Loucy (cell line): ENCODE measurements at regions not wholly inside any gene's neighbourhood (a gene's known extent, or its start where the extent isn't known, plus 50 kb on each side); places are given as distances from the start of the nearest gene placed in this dataset.

Experiments used
- H2AFZ ChIP-seq: fragments of 200-600 bp; sonication (generic); 2 replicates; pipeline ENCODE4 v1.6.0; 2016; ENCODE audit warnings: antibody characterized with exemption, mild to moderate bottlenecking, low read length, moderate library complexity
- H3F3A ChIP-seq: fragments of 200-600 bp; 2 replicates; pipeline ENCODE4 v1.6.0; 2016; ENCODE audit warnings: antibody characterized with exemption, low read depth, mild to moderate bottlenecking
- H3K27me3 ChIP-seq: fragments of 200-600 bp; sonication (generic); 2 replicates; pipeline ENCODE4 v1.6.1; 2014; ENCODE audit warnings: low read length, mild to moderate bottlenecking; ENCODE audit not compliant: insufficient read depth, poor library complexity, severe bottlenecking
- H3K36me3 ChIP-seq: fragments of 200-600 bp; sonication (generic); 2 replicates; pipeline ENCODE4 v1.6.1; 2016; ENCODE audit warnings: low read length; ENCODE audit not compliant: insufficient read depth
- H3K4me1 ChIP-seq: fragments of 200-600 bp; sonication (generic); 2 replicates; pipeline ENCODE4 v1.5.1; 2014; ENCODE audit warnings: low read length, mild to moderate bottlenecking; ENCODE audit not compliant: insufficient read depth, poor library complexity, severe bottlenecking
- H3K4me2 ChIP-seq: fragments of 200-600 bp; sonication (generic); 2 replicates; pipeline ENCODE4 v1.6.0; 2014; ENCODE audit warnings: antibody characterized with exemption, low read length, low read depth, mild to moderate bottlenecking; ENCODE audit not compliant: poor library complexity, severe bottlenecking
- H3K4me3 ChIP-seq: fragments of 200-600 bp; sonication (generic); 2 replicates; pipeline ENCODE4 v1.5.1; 2014; ENCODE audit warnings: low read length, mild to moderate bottlenecking, mixed read lengths; ENCODE audit not compliant: poor library complexity, severe bottlenecking
- H3K79me2 ChIP-seq: fragments of 200-600 bp; sonication (generic); 2 replicates; pipeline ENCODE4 v1.6.1; 2014; ENCODE audit warnings: low read length; ENCODE audit not compliant: insufficient read depth
- H3K9ac ChIP-seq: fragments of 200-600 bp; sonication (generic); 2 replicates; pipeline ENCODE4 v1.6.0; 2014; ENCODE audit warnings: mild to moderate bottlenecking, low read depth, low read length, moderate library complexity; ENCODE audit not compliant: poor library complexity, severe bottlenecking
- H3K9me2 ChIP-seq: fragments of 200-600 bp; sonication (generic); replicated peaks from 2 replicates; pipeline ENCODE4 v1.6.1; 2016; ENCODE audit warnings: low read depth, low read length, mixed read lengths
- H3K9me3 ChIP-seq: fragments of 200-600 bp; sonication (generic); 2 replicates; pipeline ENCODE4 v1.6.1; 2014; ENCODE audit warnings: mild to moderate bottlenecking, antibody characterized with exemption, low read length, low read depth; ENCODE audit not compliant: insufficient read depth
- H4K20me1 ChIP-seq: fragments of 200-600 bp; sonication (generic); 2 replicates; pipeline ENCODE4 v1.6.0; 2014; ENCODE audit warnings: antibody characterized with exemption, low read length, mild to moderate bottlenecking; ENCODE audit not compliant: insufficient read depth, poor library complexity, severe bottlenecking
- EZH2phosphoT487 ChIP-seq: fragments of 200-600 bp; IDR thresholded peaks from 2 replicates; pipeline ENCODE4 v1.6.1; 2018; ENCODE audit warnings: antibody characterized with exemption, mild to moderate bottlenecking, moderate library complexity, borderline replicate concordance
- TF ChIP-seq, protein P1 (sequence below): fragments of 200-600 bp; sonication (generic); conservative IDR thresholded peaks from 2 replicates; pipeline ENCODE4 v1.5.1; 2014; ENCODE audit warnings: mild to moderate bottlenecking, antibody characterized with exemption, low read length

DNA sequence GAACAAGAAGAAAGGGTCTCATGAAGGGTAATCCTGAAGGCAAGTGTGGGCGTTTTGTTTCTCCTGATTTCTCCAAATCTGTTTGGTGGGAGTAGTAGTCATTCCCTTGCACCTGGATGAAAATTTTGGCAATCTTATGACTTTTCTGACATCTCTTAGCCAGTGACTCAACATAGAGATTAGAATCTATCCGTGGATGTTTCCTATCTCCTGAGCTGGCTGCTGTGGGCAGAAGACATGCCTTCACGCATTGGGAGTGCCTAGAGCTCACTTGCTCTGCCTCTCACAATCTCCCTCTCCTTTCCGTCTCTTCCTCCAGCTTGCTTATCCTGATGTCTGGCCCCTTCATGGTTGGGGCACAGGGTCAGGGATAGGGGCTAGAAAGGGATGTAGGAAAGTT is 174.2 kb upstream of the NFIA start:
- Histone ChIP-seq H3K36me3 (no peaks in the 10 kb centered on the region), H3K4me1 (peaks cover 54% of the 10 kb centered on the region), H3K9me2 (no peaks in the 10 kb centered on the region)

DNA sequence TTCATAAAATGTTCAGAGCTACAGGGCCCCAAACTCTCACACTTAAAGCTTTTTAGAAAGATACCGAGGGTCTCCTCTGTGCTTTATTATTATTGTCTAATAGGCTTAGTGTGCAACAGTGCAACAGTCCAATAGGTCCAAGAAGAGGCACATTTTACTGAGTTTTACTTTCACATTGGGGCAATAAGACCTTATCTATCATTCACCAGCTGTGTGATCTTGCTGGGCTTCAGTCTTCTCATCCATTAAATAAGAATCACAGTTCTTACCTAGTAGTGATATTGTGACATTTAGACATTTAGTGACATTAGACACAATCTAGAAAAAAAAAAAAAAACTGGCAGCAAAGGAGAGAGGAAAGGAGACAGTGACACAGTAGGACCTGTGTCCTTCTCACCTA is 175.8 kb upstream of the NFIA start:
- Histone ChIP-seq H4K20me1 (no peaks in the 10 kb centered on the region), H3K4me3 (no peak overlapping the region), H3K9me3 (no peaks in the 10 kb centered on the region), H3K4me2 (peak overlapping the region; percentile 10), H3K9me2 (no peaks in the 10 kb centered on the region), H3F3A (no peaks in the 10 kb centered on the region), H3K27me3 (no peaks in the 10 kb centered on the region), H3K4me1 (peaks cover 44% of the 10 kb centered on the region), H3K36me3 (no peaks in the 10 kb centered on the region), H3K9ac (no peak overlapping the region), H3K79me2 (no peaks in the 10 kb centered on the region), H2AFZ (0 out of 2 replicates have a peak overlapping the region, but pooled peaks have one; percentile 48)
- no peak for TF ChIP-seq EZH2phosphoT487
- TF ChIP-seq, protein P1, sequence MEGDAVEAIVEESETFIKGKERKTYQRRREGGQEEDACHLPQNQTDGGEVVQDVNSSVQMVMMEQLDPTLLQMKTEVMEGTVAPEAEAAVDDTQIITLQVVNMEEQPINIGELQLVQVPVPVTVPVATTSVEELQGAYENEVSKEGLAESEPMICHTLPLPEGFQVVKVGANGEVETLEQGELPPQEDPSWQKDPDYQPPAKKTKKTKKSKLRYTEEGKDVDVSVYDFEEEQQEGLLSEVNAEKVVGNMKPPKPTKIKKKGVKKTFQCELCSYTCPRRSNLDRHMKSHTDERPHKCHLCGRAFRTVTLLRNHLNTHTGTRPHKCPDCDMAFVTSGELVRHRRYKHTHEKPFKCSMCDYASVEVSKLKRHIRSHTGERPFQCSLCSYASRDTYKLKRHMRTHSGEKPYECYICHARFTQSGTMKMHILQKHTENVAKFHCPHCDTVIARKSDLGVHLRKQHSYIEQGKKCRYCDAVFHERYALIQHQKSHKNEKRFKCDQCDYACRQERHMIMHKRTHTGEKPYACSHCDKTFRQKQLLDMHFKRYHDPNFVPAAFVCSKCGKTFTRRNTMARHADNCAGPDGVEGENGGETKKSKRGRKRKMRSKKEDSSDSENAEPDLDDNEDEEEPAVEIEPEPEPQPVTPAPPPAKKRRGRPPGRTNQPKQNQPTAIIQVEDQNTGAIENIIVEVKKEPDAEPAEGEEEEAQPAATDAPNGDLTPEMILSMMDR: no peak

More for the DNA sequence above, 174.2 kb upstream of the NFIA start:
- Histone ChIP-seq H3K4me2 (no peak overlapping the region), H2AFZ (no peak overlapping the region), H3K79me2 (no peaks in the 10 kb centered on the region), H3K27me3 (no peaks in the 10 kb centered on the region), H3K9me3 (no peaks in the 10 kb centered on the region), H3F3A (no peaks in the 10 kb centered on the region), H3K9ac (no peak overlapping the region), H4K20me1 (no peaks in the 10 kb centered on the region), H3K4me3 (no peak overlapping the region)
- TF ChIP-seq, protein P1: no peak
- no peak for TF ChIP-seq EZH2phosphoT487

DNA sequence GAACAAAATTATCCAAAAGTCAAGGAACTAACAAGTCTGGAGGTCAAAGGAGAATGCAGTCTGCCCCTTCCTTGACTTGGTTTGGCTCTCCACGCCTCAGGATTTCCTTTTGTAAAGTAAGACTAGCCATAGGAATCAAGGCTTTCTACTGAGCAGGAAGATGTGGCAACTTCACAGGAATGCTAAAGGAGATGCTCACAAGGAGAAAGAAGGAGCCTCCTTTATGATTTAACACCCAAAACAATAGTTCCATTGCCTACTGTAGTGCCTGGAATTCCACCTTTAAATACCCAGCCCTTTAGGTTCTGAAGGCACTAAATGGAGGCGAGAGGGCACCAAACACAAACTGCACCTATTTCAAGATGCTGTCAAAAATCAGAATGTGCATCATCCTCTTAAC is 176.3 kb upstream of the NFIA start:
- no peaks in the 10 kb centered on the region for H3K79me2 ChIP-seq
- H3K9me3 ChIP-seq: no peaks in the 10 kb centered on the region
- no peaks in the 10 kb centered on the region for H3K27me3 ChIP-seq
- no peaks in the 10 kb centered on the region for H3K36me3 ChIP-seq
- H3F3A ChIP-seq: no peaks in the 10 kb centered on the region
- H3K9me2 ChIP-seq: no peaks in the 10 kb centered on the region
- no peak overlapping the region for H3K4me3 ChIP-seq
- peak overlapping the region; percentile 48; the same call in 1 of the 2 replicates for H2AFZ ChIP-seq
- peak overlapping the region; percentile 10 for H3K4me2 ChIP-seq
- TF ChIP-seq, protein P1: no peak
- no peak for TF ChIP-seq EZH2phosphoT487
- H4K20me1 ChIP-seq: no peaks in the 10 kb centered on the region
- H3K9ac ChIP-seq: no peak overlapping the region
- peaks cover 39% of the 10 kb centered on the region for H3K4me1 ChIP-seq
